ENCODE measurements at regions not wholly inside any gene's neighbourhood (a gene's known extent, or its start where the extent isn't known, plus 50 kb on each side); places are given as distances from the start of the nearest gene placed in this dataset.

GRCh38 chr9:126033318-126033717 lies 286.1 kb downstream of the PBX3 start:
- Histone ChIP-seq H3K4me3 (replicated peaks; ENCODE audit: insufficient read depth, low read length) (no peak overlapping the region), H3K27ac (replicated peaks) (no peak overlapping the region), H3K27me3 (ENCODE audit: insufficient read depth, poor library complexity, severe bottlenecking) (no peaks in the 10 kb centered on the region)
- TF ChIP-seq GABPA (IDR thresholded peaks at IDR 0.05; ENCODE audit: low read depth) = no peak
- no peak for TF ChIP-seq CTCF (IDR thresholded peaks at IDR 0.05; ENCODE audit: insufficient read depth, low read length)
- TF ChIP-seq POLR2AphosphoS5 (IDR thresholded peaks at IDR 0.05; ENCODE audit: low read depth) = no peak
- TF ChIP-seq REST (IDR thresholded peaks at IDR 0.05; ENCODE audit: insufficient replicate concordance, low read depth) = no peak
- no peak for TF ChIP-seq SPI1 (IDR thresholded peaks at IDR 0.05; ENCODE audit: borderline replicate concordance, low read depth)
- DNase-seq (ENCODE audit: low read depth in 1 of 2, low spot score in 1 of 2) = no peak

GRCh38 chr9:126033956-126034355 lies 286.8 kb downstream of the PBX3 start:
- H3K27ac ChIP-seq (replicated peaks) = no peak overlapping the region
- no peak for DNase-seq (ENCODE audit: low read depth in 1 of 2, low spot score in 1 of 2)
- no peak overlapping the region for H3K4me3 ChIP-seq (replicated peaks; ENCODE audit: insufficient read depth, low read length)
- TF ChIP-seq REST (IDR thresholded peaks at IDR 0.05; ENCODE audit: insufficient replicate concordance, low read depth) (no peak), CTCF (IDR thresholded peaks at IDR 0.05; ENCODE audit: insufficient read depth, low read length) (no peak), GABPA (IDR thresholded peaks at IDR 0.05; ENCODE audit: low read depth) (no peak), POLR2AphosphoS5 (IDR thresholded peaks at IDR 0.05; ENCODE audit: low read depth) (no peak), SPI1 (IDR thresholded peaks at IDR 0.05; ENCODE audit: borderline replicate concordance, low read depth) (no peak)
- H3K27me3 ChIP-seq (ENCODE audit: insufficient read depth, poor library complexity, severe bottlenecking) = no peaks in the 10 kb centered on the region

GRCh38 chr9:126036881-126037291 lies 289.7 kb downstream of the PBX3 start:
- Histone ChIP-seq H3K4me3 (replicated peaks; ENCODE audit: insufficient read depth, low read length) (no peak overlapping the region), H3K27ac (replicated peaks) (no peak overlapping the region), H3K27me3 (ENCODE audit: insufficient read depth, poor library complexity, severe bottlenecking) (no peaks in the 10 kb centered on the region)
- no peak for TF ChIP-seq REST (IDR thresholded peaks at IDR 0.05; ENCODE audit: insufficient replicate concordance, low read depth)
- TF ChIP-seq CTCF (IDR thresholded peaks at IDR 0.05; ENCODE audit: insufficient read depth, low read length) = no peak
- no peak for TF ChIP-seq GABPA (IDR thresholded peaks at IDR 0.05; ENCODE audit: low read depth)
- TF ChIP-seq SPI1 (IDR thresholded peaks at IDR 0.05; ENCODE audit: borderline replicate concordance, low read depth) = no peak
- no peak for TF ChIP-seq POLR2AphosphoS5 (IDR thresholded peaks at IDR 0.05; ENCODE audit: low read depth)
- no peak for DNase-seq (ENCODE audit: low read depth in 1 of 2, low spot score in 1 of 2)

All from HL-60 (cell line).